ENCODE measurements at regions not wholly inside any gene's neighbourhood (a gene's known extent, or its start where the extent isn't known, plus 50 kb on each side); places are given as distances from the start of the nearest gene placed in this dataset.
"Not testable (repeated sequence)": the region's sequence is repeated elsewhere in the genome, so short reads cannot be mapped to it uniquely, and the experiment has no call there.

GRCh38 chr5:126027149-126027548 is 396.1 kb upstream of the GRAMD2B start:
- intact Hi-C loops (cut with DNase I; ENCODE audit: low total_unique reads), result no loop called here

GRCh38 chr5:126027652-126028051 is 395.6 kb upstream of the GRAMD2B start:
- no peak for DNase-seq
- intact Hi-C loops (cut with DNase I; ENCODE audit: low total_unique reads), result no loop called here
- no peaks in the 10 kb centered on the region for H3K36me3 ChIP-seq
- no peak overlapping the region for H3K27ac ChIP-seq
- no peak overlapping the region for H3K4me3 ChIP-seq
- no peaks in the 10 kb centered on the region for H3K4me1 ChIP-seq
- TF ChIP-seq CTCF (IDR thresholded peaks at IDR 0.05), result no peak
- no peak for TF ChIP-seq POLR2A (IDR thresholded peaks at IDR 0.05)
- peaks cover 0 to 4% of the 10 kb centered on the region in 2 donors for H3K9me3 ChIP-seq
- H3K27me3 ChIP-seq, result no peaks in the 10 kb centered on the region

More at GRCh38 chr5:126027149-126027548, 396.1 kb upstream of the GRAMD2B start:
- no peak for TF ChIP-seq CTCF (IDR thresholded peaks at IDR 0.05)
- no peak for TF ChIP-seq POLR2A (IDR thresholded peaks at IDR 0.05)
- peaks cover 0 to 4% of the 10 kb centered on the region in 2 donors for H3K9me3 ChIP-seq
- no peaks in the 10 kb centered on the region for H3K27me3 ChIP-seq
- H3K36me3 ChIP-seq, result no peaks in the 10 kb centered on the region
- no peak overlapping the region for H3K4me3 ChIP-seq
- no peak for DNase-seq
- H3K4me1 ChIP-seq, result no peaks in the 10 kb centered on the region
- H3K27ac ChIP-seq, result no peak overlapping the region

DNA sequence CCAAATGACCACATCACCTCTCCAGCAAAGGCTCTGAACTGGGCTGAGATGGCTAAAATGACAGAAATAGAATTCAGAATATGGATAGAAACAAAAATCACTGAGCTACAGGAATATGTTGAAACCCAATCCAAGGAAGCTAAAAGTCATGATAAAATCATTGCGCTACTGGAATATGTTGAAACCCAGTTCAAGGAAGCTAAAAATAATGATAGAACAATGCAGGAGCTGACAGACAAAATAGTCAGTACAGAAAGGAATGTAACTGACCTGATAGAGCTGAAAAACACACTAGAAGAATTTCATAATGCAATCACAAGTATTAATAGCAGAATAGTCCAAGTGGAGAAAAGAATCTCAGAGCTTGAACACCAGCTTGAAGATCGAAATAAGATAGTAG is 394.9 kb upstream of the GRAMD2B start:
- H3K27ac ChIP-seq, result no peak overlapping the region
- no peak overlapping the region for H3K4me3 ChIP-seq
- no peak for DNase-seq
- intact Hi-C loops (cut with DNase I; ENCODE audit: low total_unique reads), result no loop called here
- peaks cover 0 to 4% of the 10 kb centered on the region in 2 donors for H3K9me3 ChIP-seq
- H3K27me3 ChIP-seq, result no peaks in the 10 kb centered on the region
- TF ChIP-seq CTCF (IDR thresholded peaks at IDR 0.05), result no peak
- no peak for TF ChIP-seq POLR2A (IDR thresholded peaks at IDR 0.05)
- no peaks in the 10 kb centered on the region for H3K36me3 ChIP-seq
- no peaks in the 10 kb centered on the region for H3K4me1 ChIP-seq

GRCh38 chr5:126029282-126029681 is 393.9 kb upstream of the GRAMD2B start:
- H3K4me1 ChIP-seq; intact Hi-C loops (cut with DNase I; ENCODE audit: low total_unique reads); DNase-seq; H3K27me3 ChIP-seq; H3K9me3 ChIP-seq; H3K4me3 ChIP-seq; H3K36me3 ChIP-seq; H3K27ac ChIP-seq: not testable (repeated sequence)

DNA sequence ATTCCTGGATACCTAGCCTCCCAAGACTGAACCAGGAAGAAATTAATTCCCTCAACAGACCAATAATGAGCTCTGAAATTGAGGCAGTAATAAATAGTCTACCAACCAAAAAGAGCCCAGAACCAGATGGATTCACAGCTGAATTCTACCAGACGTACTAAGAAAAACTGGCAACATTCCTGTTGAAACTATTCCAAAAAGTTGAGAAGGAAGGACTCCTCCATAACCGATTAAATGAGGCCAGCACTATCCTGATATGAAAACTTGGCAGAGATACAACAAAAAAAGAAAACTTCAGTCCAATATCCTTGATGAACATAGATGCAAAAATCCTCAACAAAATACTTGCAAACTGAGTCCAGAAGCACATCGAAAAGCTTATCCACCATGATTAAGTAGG is 392.5 kb upstream of the GRAMD2B start:
- no peak for DNase-seq
- H3K36me3 ChIP-seq, result no peaks in the 10 kb centered on the region
- no peaks in the 10 kb centered on the region for H3K4me1 ChIP-seq
- peaks cover 0 to 4% of the 10 kb centered on the region in 2 donors for H3K9me3 ChIP-seq
- no peaks in the 10 kb centered on the region for H3K27me3 ChIP-seq
- TF ChIP-seq CTCF (IDR thresholded peaks at IDR 0.05), result no peak
- no peak for TF ChIP-seq POLR2A (IDR thresholded peaks at IDR 0.05)
- intact Hi-C loops (cut with DNase I; ENCODE audit: low total_unique reads), result no loop called here
- no peak overlapping the region for H3K27ac ChIP-seq
- H3K4me3 ChIP-seq, result no peak overlapping the region
